ENCODE measurements at regions not wholly inside any gene's neighbourhood (a gene's known extent, or its start where the extent isn't known, plus 50 kb on each side); places are given as distances from the start of the nearest gene placed in this dataset.

- DNase-seq (ENCODE audit: low spot score): peak; percentile 86
- TF ChIP-seq, protein P1, sequence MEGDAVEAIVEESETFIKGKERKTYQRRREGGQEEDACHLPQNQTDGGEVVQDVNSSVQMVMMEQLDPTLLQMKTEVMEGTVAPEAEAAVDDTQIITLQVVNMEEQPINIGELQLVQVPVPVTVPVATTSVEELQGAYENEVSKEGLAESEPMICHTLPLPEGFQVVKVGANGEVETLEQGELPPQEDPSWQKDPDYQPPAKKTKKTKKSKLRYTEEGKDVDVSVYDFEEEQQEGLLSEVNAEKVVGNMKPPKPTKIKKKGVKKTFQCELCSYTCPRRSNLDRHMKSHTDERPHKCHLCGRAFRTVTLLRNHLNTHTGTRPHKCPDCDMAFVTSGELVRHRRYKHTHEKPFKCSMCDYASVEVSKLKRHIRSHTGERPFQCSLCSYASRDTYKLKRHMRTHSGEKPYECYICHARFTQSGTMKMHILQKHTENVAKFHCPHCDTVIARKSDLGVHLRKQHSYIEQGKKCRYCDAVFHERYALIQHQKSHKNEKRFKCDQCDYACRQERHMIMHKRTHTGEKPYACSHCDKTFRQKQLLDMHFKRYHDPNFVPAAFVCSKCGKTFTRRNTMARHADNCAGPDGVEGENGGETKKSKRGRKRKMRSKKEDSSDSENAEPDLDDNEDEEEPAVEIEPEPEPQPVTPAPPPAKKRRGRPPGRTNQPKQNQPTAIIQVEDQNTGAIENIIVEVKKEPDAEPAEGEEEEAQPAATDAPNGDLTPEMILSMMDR (conservative IDR thresholded peaks at IDR 0.05; ENCODE audit: low read depth): no peak
- H3K27ac ChIP-seq: no peak overlapping the region; the same call in 1 of the 2 replicates
- CTCF ChIA-PET: interaction anchor here (1.3 kb wide), 1 partner anchor 39 kb away, joined by 3 read pairs; no protein-coding TSS in a partner anchor
- POLR2A ChIA-PET (ENCODE audit: low non-redundant PET): no interaction called here
Measured at GRCh38 chr1:229887043-229887822, 179.8 kb upstream of the GALNT2 start.

- H3K27ac ChIP-seq: no peak overlapping the region
- POLR2A ChIA-PET (ENCODE audit: low non-redundant PET): no interaction called here
- TF ChIP-seq, protein P1 (conservative IDR thresholded peaks at IDR 0.05; ENCODE audit: low read depth): no peak
- DNase-seq (ENCODE audit: low spot score): no peak
- CTCF ChIA-PET: no interaction called here
Measured at GRCh38 chr1:229888157-229888556, 178.9 kb upstream of the GALNT2 start.

DNA sequence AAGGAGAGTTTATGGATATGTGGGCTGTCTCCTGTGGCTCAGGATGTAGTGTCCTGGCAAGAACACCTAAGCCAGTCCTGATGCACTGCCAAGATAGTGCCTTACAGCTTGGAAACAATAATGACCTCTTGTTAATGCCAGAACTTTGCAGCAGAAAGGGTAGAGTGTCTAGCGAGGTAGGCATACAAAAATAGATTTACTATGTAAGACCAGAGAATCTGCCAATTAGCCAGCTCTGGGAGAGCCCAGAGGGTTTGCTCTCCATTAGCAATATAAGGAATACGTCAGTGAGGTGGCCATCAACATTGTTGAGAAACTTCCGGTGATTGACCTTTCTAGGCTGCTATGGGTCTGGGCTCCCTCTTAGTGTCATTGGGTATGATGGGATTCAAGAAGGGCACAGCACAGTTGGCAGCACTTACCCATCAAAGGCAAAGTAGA, 178.5 kb upstream of the GALNT2 start:
- TF ChIP-seq, protein P1 (conservative IDR thresholded peaks at IDR 0.05; ENCODE audit: low read depth): no peak
- ChIA-PET POLR2A (ENCODE audit: low non-redundant PET) (no interaction called here), CTCF (no interaction called here)
- no peak overlapping the region for H3K27ac ChIP-seq
- DNase-seq (ENCODE audit: low spot score): no peak

DNA sequence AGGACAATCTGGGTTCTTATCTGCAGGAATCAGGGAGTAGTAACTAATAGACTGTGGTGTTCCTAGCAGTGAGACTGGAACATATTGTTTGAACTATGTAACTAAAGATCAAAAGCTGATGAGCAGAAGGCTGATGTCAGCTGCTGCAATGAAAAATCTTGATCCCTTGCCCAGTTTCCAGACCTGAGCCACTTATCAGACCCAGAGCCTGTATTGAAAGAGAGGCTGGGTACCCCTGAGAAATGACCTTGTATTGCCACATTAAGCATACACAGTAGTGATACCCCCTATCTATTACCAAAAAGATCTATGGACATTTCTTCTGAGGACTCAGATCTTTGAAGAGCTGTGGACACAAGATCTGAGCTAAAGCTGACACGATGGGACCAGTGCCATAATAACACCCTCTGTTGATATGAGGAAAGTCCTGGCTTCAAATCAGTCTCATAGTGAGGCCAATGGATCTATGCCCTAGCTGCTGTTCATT, 178.0 kb upstream of the GALNT2 start:
- TF ChIP-seq, protein P1 (conservative IDR thresholded peaks at IDR 0.05; ENCODE audit: low read depth): no peak
- ChIA-PET CTCF (no interaction called here), POLR2A (ENCODE audit: low non-redundant PET) (no interaction called here)
- DNase-seq (ENCODE audit: low spot score): no peak
- H3K27ac ChIP-seq: no peak overlapping the region

- POLR2A ChIA-PET (ENCODE audit: low non-redundant PET): no interaction called here
- TF ChIP-seq, protein P1 (conservative IDR thresholded peaks at IDR 0.05; ENCODE audit: low read depth): no peak
- no peak overlapping the region for H3K27ac ChIP-seq
- no peak for DNase-seq (ENCODE audit: low spot score)
- CTCF ChIA-PET: no interaction called here
Measured at GRCh38 chr1:229891227-229891626, 175.8 kb upstream of the GALNT2 start.

GRCh38 chr1:229892515-229893117, 174.4 kb upstream of the GALNT2 start:
- ChIA-PET POLR2A (ENCODE audit: low non-redundant PET) (no interaction called here), CTCF (interaction anchor here (0.6 kb wide), 1 partner anchor 79 kb away, joined by 3 read pairs; no protein-coding TSS in a partner anchor)
- TF ChIP-seq, protein P1 (conservative IDR thresholded peaks at IDR 0.05; ENCODE audit: low read depth): no peak

More at GRCh38 chr1:229892515-229893117, 174.4 kb upstream of the GALNT2 start:
- H3K27ac ChIP-seq: no peak overlapping the region
- DNase-seq (ENCODE audit: low spot score): no peak
